MM.1S (cell line): ENCODE measurements at regions not wholly inside any gene's neighbourhood (a gene's known extent, or its start where the extent isn't known, plus 50 kb on each side); places are given as distances from the start of the nearest gene placed in this dataset.

Experiments
- DNase-seq: peaks from one replicate; pipeline ENCODE4 v3.0.0-alpha.2; 2015
- H2AFZ ChIP-seq: fragments of 300-600 bp; sonication (generic); 2 replicates; pipeline ENCODE4 v1.6.0; 2016; ENCODE audit warnings: antibody characterized with exemption, low read length
- H3F3A ChIP-seq: fragments of 300-600 bp; sonication (generic); 2 replicates; pipeline ENCODE4 v1.6.1; 2016; ENCODE audit warnings: mild to moderate bottlenecking, antibody characterized with exemption, low read length, moderate library complexity, mixed read lengths; ENCODE audit not compliant: insufficient read depth
- H3K27ac ChIP-seq: fragments of 300-600 bp; sonication (generic); 2 replicates; pipeline ENCODE4 v1.5.1; 2016; ENCODE audit warnings: mild to moderate bottlenecking, low read length
- H3K27me3 ChIP-seq: fragments of 300-600 bp; sonication (generic); replicated peaks from 2 replicates; pipeline ENCODE4 v1.6.0; 2016; ENCODE audit warnings: low read length; ENCODE audit not compliant: insufficient read depth
- H3K36me3 ChIP-seq: fragments of 300-600 bp; sonication (generic); replicated peaks from 2 replicates; pipeline ENCODE4 v1.6.1; 2016; ENCODE audit warnings: mild to moderate bottlenecking, low read length, mixed read lengths; ENCODE audit not compliant: insufficient read depth
- H3K4me1 ChIP-seq: fragments of 300-600 bp; sonication (generic); 2 replicates; pipeline ENCODE4 v1.6.1; 2016; ENCODE audit warnings: low read length, mixed read lengths
- H3K4me2 ChIP-seq: fragments of 300-600 bp; sonication (generic); 2 replicates; pipeline ENCODE4 v1.6.0; 2016; ENCODE audit warnings: low read depth, low read length
- H3K4me3 ChIP-seq: fragments of 300-600 bp; sonication (generic); 2 replicates; pipeline ENCODE4 v1.5.1; 2016; ENCODE audit warnings: low read length, mixed read lengths
- H3K79me2 ChIP-seq: fragments of 300-600 bp; sonication (generic); 2 replicates; pipeline ENCODE4 v1.6.1; 2016; ENCODE audit warnings: mixed run types, low read length, mixed read lengths
- H3K9ac ChIP-seq: fragments of 300-600 bp; sonication (generic); 2 replicates; pipeline ENCODE4 v1.6.1; 2016; ENCODE audit warnings: low read length, mixed read lengths
- H3K9me2 ChIP-seq: fragments of 300-600 bp; sonication (generic); replicated peaks from 2 replicates; pipeline ENCODE4 v1.6.1; 2016; ENCODE audit warnings: mild to moderate bottlenecking, low read length, mixed read lengths; ENCODE audit not compliant: insufficient read depth
- H3K9me3 ChIP-seq: fragments of 300-600 bp; sonication (generic); replicated peaks from 2 replicates; pipeline ENCODE4 v1.6.1; 2016; ENCODE audit warnings: mild to moderate bottlenecking, low read length, mixed read lengths; ENCODE audit not compliant: insufficient read depth
- H4K20me1 ChIP-seq: fragments of 300-600 bp; sonication (generic); 2 replicates; pipeline ENCODE4 v1.6.1; 2016; ENCODE audit warnings: mild to moderate bottlenecking, low read length, moderate library complexity, mixed read lengths; ENCODE audit not compliant: insufficient read depth
- CTCF ChIP-seq: fragments of 300-600 bp; sonication (generic); IDR thresholded peaks from 2 replicates; pipeline ENCODE4 v1.5.1; 2016; ENCODE audit warnings: antibody characterized with exemption, low read length, mixed read lengths
- EZH2 ChIP-seq: fragments of 300-600 bp; sonication (generic); optimal IDR thresholded peaks from 2 replicates; pipeline ENCODE3; 2017; ENCODE audit warnings: low read depth, mild to moderate bottlenecking, antibody characterized with exemption, low read length, mixed read lengths
- EZH2phosphoT487 ChIP-seq: fragments of 300-600 bp; sonication (generic); IDR thresholded peaks from 2 replicates; pipeline ENCODE4 v1.6.1; 2018; ENCODE audit warnings: antibody characterized with exemption, low read length

GRCh38 chr13:87884884-87885283, 213.7 kb downstream of the SLITRK5 start:
- Histone ChIP-seq H3K27ac (no peak overlapping the region), H3F3A (no peaks in the 10 kb centered on the region), H3K9me3 (no peaks in the 10 kb centered on the region), H3K79me2 (no peaks in the 10 kb centered on the region), H3K4me3 (no peak overlapping the region), H3K4me2 (no peak overlapping the region), H3K27me3 (no peaks in the 10 kb centered on the region), H2AFZ (no peak overlapping the region), H3K4me1 (no peaks in the 10 kb centered on the region), H3K36me3 (no peaks in the 10 kb centered on the region), H4K20me1 (no peaks in the 10 kb centered on the region), H3K9me2 (no peaks in the 10 kb centered on the region), H3K9ac (no peak overlapping the region)
- TF ChIP-seq CTCF (no peak), EZH2 (no peak), EZH2phosphoT487 (no peak)
- DNase-seq = no peak

- Histone ChIP-seq H3K27ac (no peak overlapping the region), H3K9me3 (no peaks in the 10 kb centered on the region), H2AFZ (no peak overlapping the region), H3K79me2 (no peaks in the 10 kb centered on the region), H3K4me2 (no peak overlapping the region), H3K4me1 (no peaks in the 10 kb centered on the region), H3K9ac (no peak overlapping the region), H3K9me2 (no peaks in the 10 kb centered on the region), H3F3A (no peaks in the 10 kb centered on the region), H3K36me3 (no peaks in the 10 kb centered on the region), H4K20me1 (no peaks in the 10 kb centered on the region), H3K4me3 (no peak overlapping the region), H3K27me3 (no peaks in the 10 kb centered on the region)
- DNase-seq = no peak
- no peak for TF ChIP-seq CTCF
- no peak for TF ChIP-seq EZH2phosphoT487
- TF ChIP-seq EZH2 = no peak
These were observed 216.4 kb downstream of the SLITRK5 start for GRCh38 chr13:87887459-87888123.

- H3K4me1 ChIP-seq = no peaks in the 10 kb centered on the region
- H3K9me3 ChIP-seq = no peaks in the 10 kb centered on the region
- no peaks in the 10 kb centered on the region for H3F3A ChIP-seq
- H3K36me3 ChIP-seq = no peaks in the 10 kb centered on the region
- TF ChIP-seq EZH2 = no peak
- TF ChIP-seq CTCF = no peak
- TF ChIP-seq EZH2phosphoT487 = no peak
- no peak overlapping the region for H3K9ac ChIP-seq
- H3K9me2 ChIP-seq = no peaks in the 10 kb centered on the region
- no peak overlapping the region for H3K4me3 ChIP-seq
- H4K20me1 ChIP-seq = no peaks in the 10 kb centered on the region
- H3K4me2 ChIP-seq = no peak overlapping the region
- H3K27me3 ChIP-seq = no peaks in the 10 kb centered on the region
- H3K27ac ChIP-seq = no peak overlapping the region
- H3K79me2 ChIP-seq = no peaks in the 10 kb centered on the region
- H2AFZ ChIP-seq = no peak overlapping the region
- no peak for DNase-seq
These were observed 218.1 kb downstream of the SLITRK5 start for GRCh38 chr13:87889254-87889653.
